Liver (tissue), 3 donors: ENCODE measurements at regions not wholly inside any gene's neighbourhood (a gene's known extent, or its start where the extent isn't known, plus 50 kb on each side); places are given as distances from the start of the nearest gene placed in this dataset.

Experiments used
- EGR1 ChIP-seq, 2 donors: IDR thresholded peaks; 2 replicates each; pipeline ENCODE4 v1.6.1; 2016 to 2018; ENCODE audit warnings: antibody characterized with exemption in 2 of 2, low read depth in 2 of 2
- GABPA ChIP-seq, 2 donors: IDR thresholded peaks in 1 of 2; conservative IDR thresholded peaks in 1 of 2; 2 replicates each; pipeline ENCODE4 v1.6.1; 2016; ENCODE audit warnings: antibody characterized with exemption in 2 of 2, mild to moderate bottlenecking in 1 of 2, moderate library complexity in 1 of 2
- HNF4G ChIP-seq: IDR thresholded peaks from 2 replicates; pipeline ENCODE4 v1.6.1; 2016; ENCODE audit warnings: antibody characterized with exemption
- JUND ChIP-seq, 2 donors: IDR thresholded peaks; 2 replicates each; pipeline ENCODE4 v1.6.1; 2016; ENCODE audit warnings: antibody characterized with exemption in 2 of 2
- MAX ChIP-seq: IDR thresholded peaks from 2 replicates; pipeline ENCODE4 v1.6.1; 2016; ENCODE audit warnings: antibody characterized with exemption
- RAD21 ChIP-seq, 2 donors: IDR thresholded peaks; 2 replicates each; pipeline ENCODE4 v1.6.1; 2016; ENCODE audit warnings: antibody characterized with exemption in 2 of 2, mild to moderate bottlenecking in 2 of 2
- REST ChIP-seq: IDR thresholded peaks from 2 replicates; pipeline ENCODE4 v1.6.1; 2016; ENCODE audit warnings: antibody characterized with exemption, mild to moderate bottlenecking
- TAF1 ChIP-seq: conservative IDR thresholded peaks from 2 replicates; pipeline ENCODE4 v1.6.1; 2016; ENCODE audit warnings: antibody characterized with exemption, mild to moderate bottlenecking
- YY1 ChIP-seq: IDR thresholded peaks from 2 replicates; pipeline ENCODE4 v1.6.1; 2016; ENCODE audit warnings: antibody characterized with exemption, mild to moderate bottlenecking
- ZBTB33 ChIP-seq: IDR thresholded peaks from 2 replicates; pipeline ENCODE4 v1.6.1; 2016; ENCODE audit warnings: antibody characterized with exemption
- TF ChIP-seq, protein P1 (sequence below): fragments of 150-350 bp; IDR thresholded peaks from 2 replicates; pipeline ENCODE4 v1.5.1; 2017; ENCODE audit warnings: improper control_type of control experiment, low read depth, low read length; ENCODE audit not compliant: missing input control
- donor health status: healthy.
- donor health status: healthy.

DNA sequence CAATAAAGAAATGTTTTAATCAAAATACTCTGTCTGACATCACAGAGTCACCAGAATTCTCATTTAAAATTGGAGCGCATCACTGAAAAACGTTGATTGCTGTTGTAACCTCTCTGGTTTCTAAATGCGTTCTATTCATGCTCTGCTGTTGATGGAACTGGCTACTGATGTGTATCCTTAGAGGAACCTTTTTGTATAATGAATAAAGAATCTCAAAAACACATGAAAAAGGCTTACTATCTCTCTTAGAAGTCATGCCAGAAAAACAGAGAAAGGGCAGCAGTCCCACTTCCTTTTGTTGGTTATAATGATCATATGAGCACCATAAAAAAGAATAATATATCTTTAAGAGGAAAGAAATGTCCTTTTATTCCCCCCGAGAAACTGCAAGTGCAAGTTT lies 615.5 kb downstream of the TLE1 start:
- TF ChIP-seq YY1 (no peak), EGR1 (IDR thresholded peaks at IDR 0.05; ENCODE audit: low read depth in 2 of 2) (no peak), JUND (IDR thresholded peaks at IDR 0.05) (no peak), RAD21 (IDR thresholded peaks at IDR 0.05) (no peak), REST (no peak), TAF1 (no peak), ZBTB33 (no peak), HNF4G (no peak), MAX (no peak), GABPA (IDR thresholded peaks at IDR 0.05 in 1 of 2, conservative IDR thresholded peaks at IDR 0.05 in 1 of 2) (no peak)
- TF ChIP-seq, protein P1, sequence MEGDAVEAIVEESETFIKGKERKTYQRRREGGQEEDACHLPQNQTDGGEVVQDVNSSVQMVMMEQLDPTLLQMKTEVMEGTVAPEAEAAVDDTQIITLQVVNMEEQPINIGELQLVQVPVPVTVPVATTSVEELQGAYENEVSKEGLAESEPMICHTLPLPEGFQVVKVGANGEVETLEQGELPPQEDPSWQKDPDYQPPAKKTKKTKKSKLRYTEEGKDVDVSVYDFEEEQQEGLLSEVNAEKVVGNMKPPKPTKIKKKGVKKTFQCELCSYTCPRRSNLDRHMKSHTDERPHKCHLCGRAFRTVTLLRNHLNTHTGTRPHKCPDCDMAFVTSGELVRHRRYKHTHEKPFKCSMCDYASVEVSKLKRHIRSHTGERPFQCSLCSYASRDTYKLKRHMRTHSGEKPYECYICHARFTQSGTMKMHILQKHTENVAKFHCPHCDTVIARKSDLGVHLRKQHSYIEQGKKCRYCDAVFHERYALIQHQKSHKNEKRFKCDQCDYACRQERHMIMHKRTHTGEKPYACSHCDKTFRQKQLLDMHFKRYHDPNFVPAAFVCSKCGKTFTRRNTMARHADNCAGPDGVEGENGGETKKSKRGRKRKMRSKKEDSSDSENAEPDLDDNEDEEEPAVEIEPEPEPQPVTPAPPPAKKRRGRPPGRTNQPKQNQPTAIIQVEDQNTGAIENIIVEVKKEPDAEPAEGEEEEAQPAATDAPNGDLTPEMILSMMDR = no peak
